Endothelial cell of umbilical vein (primary cell): ENCODE measurements at regions not wholly inside any gene's neighbourhood (a gene's known extent, or its start where the extent isn't known, plus 50 kb on each side); places are given as distances from the start of the nearest gene placed in this dataset.

ENCODE experiments used
- EZH2 ChIP-seq: IDR thresholded peaks from 2 replicates; pipeline ENCODE4 v1.6.1; 2012; ENCODE audit warnings: borderline replicate concordance, low read depth, mild to moderate bottlenecking, moderate library complexity, low read length, inconsistent platforms; ENCODE audit not compliant: severe bottlenecking
- MYC ChIP-seq: IDR thresholded peaks from one replicate; pipeline ENCODE4 v1.6.1; 2011; ENCODE audit warnings: mild to moderate bottlenecking, low read depth, low read length
- POLR2A ChIP-seq: IDR thresholded peaks from 2 replicates; pipeline ENCODE4 v1.6.1; 2012; ENCODE audit warnings: low read depth, mild to moderate bottlenecking, control low read depth, low read length
- POLR2AphosphoS5 ChIP-seq: IDR thresholded peaks from 2 replicates; pipeline ENCODE4 v1.6.1; 2012; ENCODE audit warnings: low read depth, mild to moderate bottlenecking, control low read depth, low read length, moderate library complexity; ENCODE audit not compliant: insufficient read depth

DNA sequence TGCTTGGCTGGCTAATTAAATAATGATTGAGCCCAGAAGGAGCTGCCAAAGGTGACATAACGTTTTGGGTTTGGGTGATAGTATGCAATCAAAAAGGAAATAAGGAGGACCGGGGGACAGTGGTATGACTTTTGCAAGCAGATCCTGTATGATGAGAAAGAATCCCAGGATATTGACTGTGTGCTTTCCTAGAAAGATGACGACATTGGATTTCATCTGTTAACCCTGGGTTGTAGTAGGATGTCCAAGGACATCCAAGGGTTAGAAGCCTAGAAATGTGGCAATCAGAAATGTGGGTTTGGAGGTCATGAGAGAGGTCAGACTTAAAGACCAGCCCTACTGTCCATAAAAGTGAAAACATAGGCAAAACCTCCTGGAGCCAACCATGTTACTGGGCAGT lies 50.3 kb upstream of the HMHB1 start:
- TF ChIP-seq POLR2A (no peak), MYC (no peak), POLR2AphosphoS5 (no peak), EZH2 (no peak)
